SH-SY5Y (cell line): ENCODE measurements at regions not wholly inside any gene's neighbourhood (a gene's known extent, or its start where the extent isn't known, plus 50 kb on each side); places are given as distances from the start of the nearest gene placed in this dataset.

Experiments used
- GATA2 ChIP-seq: IDR thresholded peaks from 2 replicates; pipeline ENCODE4 v1.6.1; 2011; ENCODE audit warnings: mild to moderate bottlenecking, low read depth, low read length
- GATA3 ChIP-seq: IDR thresholded peaks from 2 replicates; pipeline ENCODE4 v1.6.1; 2011; ENCODE audit warnings: low read depth, mild to moderate bottlenecking, low read length, moderate library complexity

- TF ChIP-seq GATA3, result no peak
- no peak for TF ChIP-seq GATA2
Measured at GRCh38 chr16:86085161-86085611, 186.2 kb downstream of the IRF8 start.

- TF ChIP-seq GATA2, result no peak
- no peak for TF ChIP-seq GATA3
Measured at GRCh38 chr16:86085795-86086194, 186.8 kb downstream of the IRF8 start.

GRCh38 chr16:86086471-86086870 lies 187.5 kb downstream of the IRF8 start:
- TF ChIP-seq GATA2 (no peak), GATA3 (no peak)

- TF ChIP-seq GATA3 (no peak), GATA2 (no peak)
Measured at GRCh38 chr16:86087011-86087895, 188.3 kb downstream of the IRF8 start.

- TF ChIP-seq GATA3 (no peak), GATA2 (no peak)
Measured at GRCh38 chr16:86087896-86088230, 188.9 kb downstream of the IRF8 start.

GRCh38 chr16:86088287-86088686 lies 189.3 kb downstream of the IRF8 start:
- no peak for TF ChIP-seq GATA2
- TF ChIP-seq GATA3, result no peak

- TF ChIP-seq GATA2 (no peak), GATA3 (no peak)
Measured at GRCh38 chr16:86088816-86089215, 189.9 kb downstream of the IRF8 start.

- no peak for TF ChIP-seq GATA3
- TF ChIP-seq GATA2, result no peak
Measured at GRCh38 chr16:86089334-86089900, 190.5 kb downstream of the IRF8 start.

- TF ChIP-seq GATA2 (no peak), GATA3 (no peak)
Measured at GRCh38 chr16:86089991-86090390, 191.0 kb downstream of the IRF8 start.

- TF ChIP-seq GATA2 (no peak), GATA3 (no peak)
Measured at GRCh38 chr16:86090461-86091170, 191.7 kb downstream of the IRF8 start.

- TF ChIP-seq GATA3 (no peak), GATA2 (no peak)
Measured at GRCh38 chr16:86091976-86092375, 193.0 kb downstream of the IRF8 start.

- no peak for TF ChIP-seq GATA2
- no peak for TF ChIP-seq GATA3
Measured at GRCh38 chr16:86092586-86093480, 193.9 kb downstream of the IRF8 start.
